Activated T-helper 2 cell treated with anti-CD3 and anti-CD28 coated beads, Interferon-gamma antibody, Interleukin-2, Interleukin-4, amounts not matched to agents 10 μg/mL and 5 μg/mL and 100 μg/mL, durations not matched to agents 14 hours and 24 hours and 36 hours (primary cell): ENCODE measurements at regions not wholly inside any gene's neighbourhood (a gene's known extent, or its start where the extent isn't known, plus 50 kb on each side); places are given as distances from the start of the nearest gene placed in this dataset.

Experiments used
- DNase-seq: peaks from one replicate; pipeline ENCODE4 v3.0.0; 2021; ENCODE audit warnings: low spot score
- H3K27ac Mint-ChIP-seq: one replicate; pipeline ENCODE4 v1.8.0; 2021; ENCODE audit warnings: mixed read lengths
- H3K27me3 Mint-ChIP-seq: one replicate; pipeline ENCODE4 v1.8.0; 2021; ENCODE audit warnings: low read depth, mixed read lengths
- H3K36me3 Mint-ChIP-seq: one replicate; pipeline ENCODE4 v1.8.0; 2021; ENCODE audit warnings: low read depth, mixed read lengths
- H3K4me1 Mint-ChIP-seq: one replicate; pipeline ENCODE4 v1.8.0; 2021; ENCODE audit warnings: low read depth, mixed read lengths
- H3K4me3 Mint-ChIP-seq: one replicate; pipeline ENCODE4 v1.8.0; 2021; ENCODE audit warnings: low read depth, mild to moderate bottlenecking, moderate library complexity, mixed read lengths
- H3K9me3 Mint-ChIP-seq: one replicate; pipeline ENCODE4 v1.8.0; 2021; ENCODE audit warnings: mixed read lengths
- intact Hi-C: fragments of 100-400 bp; cut with micrococcal nuclease; formaldehyde crosslinking; loops from one replicate; pipeline ENCODE4 v1.15.1; 2023

DNA sequence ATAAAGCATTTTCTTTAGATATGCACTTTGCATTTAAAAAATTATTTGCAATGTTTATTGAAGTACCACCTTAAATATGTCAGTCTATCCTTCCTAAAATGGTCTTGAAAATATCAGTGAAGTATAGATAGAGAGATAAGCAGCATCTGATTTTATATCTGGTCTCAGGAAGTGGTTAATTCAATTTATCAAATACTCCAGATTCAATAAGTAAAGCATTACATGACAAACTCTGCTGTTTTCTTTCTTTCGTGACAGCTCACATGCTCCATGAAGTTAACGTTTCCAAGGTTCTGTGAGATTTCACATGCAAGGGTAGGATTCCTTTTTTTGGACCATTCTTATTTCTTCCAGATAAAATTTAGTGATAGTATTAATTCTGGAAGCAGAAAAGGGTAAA lies 775.4 kb upstream of the ROBO1 start:
- Mint-ChIP-seq H3K27ac (no peak overlapping the region), H3K9me3 (peaks cover 10% of the 10 kb centered on the region), H3K27me3 (no peaks in the 10 kb centered on the region), H3K36me3 (no peaks in the 10 kb centered on the region), H3K4me3 (no peak overlapping the region), H3K4me1 (no peaks in the 10 kb centered on the region)
- no peak for DNase-seq
- intact Hi-C loops = no loop called here

DNA sequence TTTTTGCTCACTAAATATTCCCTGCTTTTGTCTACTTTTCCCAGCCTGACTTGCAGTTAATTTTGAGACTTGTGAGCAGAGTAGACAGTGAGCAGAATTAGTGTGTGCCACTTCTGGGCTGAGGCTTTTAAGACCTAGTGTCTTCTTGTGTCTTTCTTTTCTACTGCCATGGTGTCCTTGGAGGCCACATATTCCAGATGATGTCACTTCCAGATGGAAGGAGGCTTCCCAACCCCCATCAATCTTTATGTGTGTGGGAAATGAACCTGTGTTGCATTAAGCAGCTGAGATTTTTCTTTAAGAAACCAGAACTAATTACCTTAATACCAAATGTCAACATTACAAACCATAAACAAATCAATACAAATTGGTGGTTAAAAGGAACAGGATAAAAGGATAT lies 774.7 kb upstream of the ROBO1 start:
- H3K4me1 Mint-ChIP-seq = no peaks in the 10 kb centered on the region
- H3K27ac Mint-ChIP-seq = no peak overlapping the region

DNA sequence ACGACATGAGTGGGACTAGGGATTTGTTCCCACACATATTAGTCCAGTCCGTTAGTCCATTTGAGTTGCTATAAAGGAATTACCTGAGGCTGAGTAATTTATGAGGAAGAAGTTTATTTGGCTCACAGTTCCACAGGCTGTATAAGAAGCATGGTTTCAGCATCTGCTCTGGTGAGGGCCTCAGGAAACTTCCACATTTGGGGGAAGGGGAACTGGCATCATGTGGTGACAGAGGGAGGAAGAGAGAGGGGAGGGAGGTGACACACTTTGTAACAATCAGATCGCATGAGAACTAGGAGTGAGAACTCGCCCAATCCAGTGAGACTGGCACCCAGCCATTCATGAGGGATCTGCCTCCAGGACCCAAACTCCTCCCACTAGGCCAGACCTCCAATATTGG lies 769.9 kb upstream of the ROBO1 start:
- DNase-seq = no peak
- no peaks in the 10 kb centered on the region for H3K4me1 Mint-ChIP-seq
- H3K4me3 Mint-ChIP-seq = no peak overlapping the region
- H3K36me3 Mint-ChIP-seq = no peaks in the 10 kb centered on the region
- no peak overlapping the region for H3K27ac Mint-ChIP-seq
- no peaks in the 10 kb centered on the region for H3K27me3 Mint-ChIP-seq
- peaks cover 26% of the 10 kb centered on the region for H3K9me3 Mint-ChIP-seq
- intact Hi-C loops = no loop called here

More for the DNA sequence above, 774.7 kb upstream of the ROBO1 start:
- no peaks in the 10 kb centered on the region for H3K27me3 Mint-ChIP-seq
- no peak for DNase-seq
- intact Hi-C loops = no loop called here
- H3K36me3 Mint-ChIP-seq = no peaks in the 10 kb centered on the region
- no peak overlapping the region for H3K4me3 Mint-ChIP-seq
- H3K9me3 Mint-ChIP-seq = peaks cover 10% of the 10 kb centered on the region

DNA sequence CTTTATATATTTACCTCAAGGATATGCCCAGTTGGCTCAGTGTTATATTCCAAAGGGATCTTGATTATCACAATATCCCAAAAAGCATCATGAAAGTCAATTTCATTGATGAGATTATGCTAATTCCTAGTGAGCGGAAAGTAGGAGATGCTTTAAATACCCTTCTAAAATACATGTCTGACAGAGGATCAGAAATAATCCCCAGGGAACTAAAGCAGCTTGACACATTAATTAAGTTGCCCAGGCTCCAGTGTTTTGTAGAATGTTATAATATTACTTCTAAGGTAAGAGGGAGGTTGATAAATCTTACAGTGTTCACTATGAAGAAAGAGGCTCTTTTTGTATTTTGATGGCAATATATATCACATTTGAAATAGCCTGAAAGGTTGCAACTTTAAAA lies 767.5 kb upstream of the ROBO1 start:
- intact Hi-C loops = no loop called here
- no peak for DNase-seq
- H3K27ac Mint-ChIP-seq = no peak overlapping the region
- no peaks in the 10 kb centered on the region for H3K4me1 Mint-ChIP-seq
- no peak overlapping the region for H3K4me3 Mint-ChIP-seq
- H3K36me3 Mint-ChIP-seq = no peaks in the 10 kb centered on the region
- peaks cover 26% of the 10 kb centered on the region for H3K9me3 Mint-ChIP-seq
- no peaks in the 10 kb centered on the region for H3K27me3 Mint-ChIP-seq

DNA sequence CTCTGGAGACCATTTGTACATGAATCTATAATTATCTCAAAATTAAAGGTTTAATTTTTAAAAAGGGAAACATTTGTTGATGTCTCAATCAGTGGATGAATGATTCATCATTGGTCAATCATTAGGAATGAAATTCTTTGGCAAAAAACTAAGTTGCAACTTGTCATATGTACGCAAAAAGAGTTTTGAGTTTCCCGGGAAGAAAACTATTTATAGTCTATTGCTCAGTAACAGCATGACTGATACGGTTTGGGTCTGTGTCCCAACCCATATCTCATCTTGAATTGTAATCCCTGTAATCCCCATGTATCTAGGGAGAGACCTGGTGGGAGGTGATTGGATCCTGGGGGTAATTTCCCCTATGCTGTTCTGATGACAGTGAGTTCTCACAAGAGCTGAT lies 765.8 kb upstream of the ROBO1 start:
- H3K27ac Mint-ChIP-seq = no peak overlapping the region
- no peaks in the 10 kb centered on the region for H3K27me3 Mint-ChIP-seq
- H3K4me1 Mint-ChIP-seq = no peaks in the 10 kb centered on the region
- intact Hi-C loops = no loop called here
- H3K9me3 Mint-ChIP-seq = peaks cover 20% of the 10 kb centered on the region
- H3K36me3 Mint-ChIP-seq = no peaks in the 10 kb centered on the region
- no peak overlapping the region for H3K4me3 Mint-ChIP-seq
- no peak for DNase-seq

DNA sequence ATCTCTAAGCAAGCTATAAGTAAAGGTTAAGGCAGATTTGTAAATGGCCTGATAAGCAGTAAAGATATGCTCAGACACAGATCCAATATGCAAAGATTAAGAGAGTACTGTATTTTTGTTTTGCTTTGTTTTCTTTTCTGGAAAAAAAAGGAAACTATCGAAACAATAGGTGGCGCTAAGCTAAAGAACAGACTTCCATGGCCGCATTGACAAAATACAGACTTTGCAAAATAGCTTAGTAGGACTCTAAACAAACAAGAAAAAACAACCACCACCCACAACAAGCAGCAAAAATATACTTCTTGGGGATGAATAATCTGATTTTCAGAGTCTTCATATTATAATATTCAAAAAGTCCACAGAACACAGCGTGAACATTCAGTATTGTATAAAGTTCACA lies 758.4 kb upstream of the ROBO1 start:
- no peak overlapping the region for H3K27ac Mint-ChIP-seq
- no peak overlapping the region for H3K4me3 Mint-ChIP-seq
- no peak for DNase-seq
- H3K4me1 Mint-ChIP-seq = no peaks in the 10 kb centered on the region
- H3K27me3 Mint-ChIP-seq = no peaks in the 10 kb centered on the region
- H3K9me3 Mint-ChIP-seq = peaks cover 32% of the 10 kb centered on the region
- H3K36me3 Mint-ChIP-seq = no peaks in the 10 kb centered on the region
- intact Hi-C loops = no loop called here

DNA sequence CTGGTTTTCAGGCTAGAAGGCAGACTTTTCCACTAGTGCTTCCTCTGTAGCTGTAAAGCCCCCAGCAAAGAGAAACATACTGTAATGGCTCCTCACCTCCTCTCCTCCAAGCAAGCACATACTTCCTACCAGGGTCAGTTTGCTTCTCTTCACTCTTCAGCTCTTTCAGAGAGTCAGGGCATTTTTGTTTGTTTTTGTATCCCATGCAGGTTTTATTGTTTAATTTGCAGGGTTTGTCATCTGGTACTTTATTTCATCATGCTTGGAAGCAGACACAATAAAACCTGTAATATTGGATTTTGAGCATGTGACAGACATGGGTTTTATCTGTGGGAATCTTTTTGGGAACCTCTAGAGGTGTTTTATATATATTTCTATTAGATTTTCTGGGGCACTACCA lies 753.3 kb upstream of the ROBO1 start:
- H3K27ac Mint-ChIP-seq = no peak overlapping the region
- no peak for DNase-seq
- intact Hi-C loops = no loop called here
- H3K4me1 Mint-ChIP-seq = no peaks in the 10 kb centered on the region
- peaks cover 39% of the 10 kb centered on the region for H3K9me3 Mint-ChIP-seq
- H3K27me3 Mint-ChIP-seq = no peaks in the 10 kb centered on the region
- no peak overlapping the region for H3K4me3 Mint-ChIP-seq
- no peaks in the 10 kb centered on the region for H3K36me3 Mint-ChIP-seq

DNA sequence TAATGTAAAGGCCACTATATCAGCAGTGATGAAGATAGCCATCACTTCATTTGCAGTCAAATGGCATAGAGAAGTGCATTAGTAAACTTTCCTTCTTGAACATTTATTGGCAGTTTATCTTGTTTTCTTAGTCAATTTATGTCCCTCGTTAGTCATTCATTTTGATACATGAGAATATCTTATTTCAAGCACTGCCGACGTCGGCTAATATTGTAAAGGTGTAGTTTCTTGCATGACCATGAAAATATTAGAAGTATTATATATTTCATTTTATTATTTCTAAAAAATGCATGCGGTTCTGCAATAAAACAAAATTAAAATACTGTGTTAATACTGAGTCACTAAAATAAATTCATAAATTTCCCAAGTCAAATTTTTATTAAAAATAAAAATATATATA lies 751.6 kb upstream of the ROBO1 start:
- H3K36me3 Mint-ChIP-seq = no peaks in the 10 kb centered on the region
- no peaks in the 10 kb centered on the region for H3K4me1 Mint-ChIP-seq
- peaks cover 45% of the 10 kb centered on the region for H3K9me3 Mint-ChIP-seq
- no peak overlapping the region for H3K4me3 Mint-ChIP-seq
- intact Hi-C loops = no loop called here
- no peak for DNase-seq
- no peak overlapping the region for H3K27ac Mint-ChIP-seq
- H3K27me3 Mint-ChIP-seq = no peaks in the 10 kb centered on the region

DNA sequence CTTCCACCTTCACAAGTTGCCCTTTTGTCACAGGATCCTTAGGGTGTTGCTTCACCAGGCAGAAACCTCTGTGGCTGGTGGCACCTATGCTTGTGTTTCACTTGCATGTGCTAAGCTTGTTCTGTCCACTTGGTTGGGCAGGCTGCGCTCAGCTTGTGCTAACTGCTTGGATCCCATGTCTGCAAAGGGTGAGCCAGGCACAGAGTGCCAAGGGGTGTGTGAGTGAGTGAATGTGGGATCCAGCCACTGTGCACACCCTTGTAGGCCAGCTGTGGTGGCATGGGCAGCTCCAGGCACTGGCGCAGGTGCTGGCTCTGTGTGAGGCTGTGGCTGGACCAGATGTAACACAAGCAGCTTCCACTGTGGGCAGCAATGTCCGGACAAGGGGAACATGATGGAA lies 728.7 kb upstream of the ROBO1 start:
- Mint-ChIP-seq H3K4me1 (no peaks in the 10 kb centered on the region), H3K27me3 (no peaks in the 10 kb centered on the region), H3K27ac (no peak overlapping the region), H3K9me3 (peaks cover 31% of the 10 kb centered on the region), H3K36me3 (no peaks in the 10 kb centered on the region), H3K4me3 (no peak overlapping the region)
- intact Hi-C loops = no loop called here
- DNase-seq = no peak

DNA sequence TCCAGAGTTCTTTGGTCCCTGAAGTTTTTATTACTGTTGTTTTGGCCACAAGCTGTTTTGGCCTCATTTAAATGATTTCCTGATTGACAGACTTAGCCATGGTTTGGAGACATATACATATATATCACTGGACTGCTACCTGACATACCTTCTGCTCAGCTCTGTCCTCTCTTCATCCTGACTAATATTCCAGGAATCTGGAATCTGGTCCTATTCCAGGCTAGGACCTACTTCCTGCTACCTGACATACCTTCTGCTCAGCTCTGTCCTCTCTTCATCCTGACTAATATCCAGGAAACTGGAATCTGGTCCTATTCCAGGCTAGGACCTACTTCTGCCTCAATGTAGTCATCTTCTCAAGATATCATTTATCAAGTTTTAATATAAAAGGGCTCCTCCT lies 724.4 kb upstream of the ROBO1 start:
- Mint-ChIP-seq H3K27ac (no peak overlapping the region), H3K36me3 (no peaks in the 10 kb centered on the region), H3K4me3 (no peak overlapping the region), H3K27me3 (no peaks in the 10 kb centered on the region), H3K4me1 (no peaks in the 10 kb centered on the region), H3K9me3 (peaks cover 20% of the 10 kb centered on the region)
- no peak for DNase-seq
- intact Hi-C loops = no loop called here

DNA sequence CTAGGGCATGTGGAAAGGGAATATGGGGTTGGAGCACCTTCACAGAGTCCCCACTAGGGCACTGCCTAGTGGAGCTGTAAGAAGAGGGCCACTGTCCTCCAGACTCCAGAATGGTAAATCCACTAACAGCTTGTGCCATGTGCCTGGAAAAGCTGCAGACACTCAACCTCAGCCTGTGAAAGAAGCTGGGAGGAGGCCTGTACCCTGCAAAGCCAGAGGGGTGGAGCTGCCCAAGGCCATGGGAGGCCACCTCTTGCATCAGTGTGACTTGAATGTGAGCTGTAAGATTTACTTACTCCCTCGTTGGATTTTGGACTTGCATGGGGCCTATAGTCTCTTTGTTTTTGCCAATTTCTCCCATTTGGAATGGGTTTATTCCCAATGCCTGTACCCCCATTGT lies 705.2 kb upstream of the ROBO1 start:
- H3K4me1 Mint-ChIP-seq = no peaks in the 10 kb centered on the region
- no peak for DNase-seq
- H3K9me3 Mint-ChIP-seq = peaks cover 28% of the 10 kb centered on the region
- H3K4me3 Mint-ChIP-seq = no peak overlapping the region
- no peaks in the 10 kb centered on the region for H3K36me3 Mint-ChIP-seq
- no peaks in the 10 kb centered on the region for H3K27me3 Mint-ChIP-seq
- intact Hi-C loops = no loop called here
- H3K27ac Mint-ChIP-seq = no peak overlapping the region

DNA sequence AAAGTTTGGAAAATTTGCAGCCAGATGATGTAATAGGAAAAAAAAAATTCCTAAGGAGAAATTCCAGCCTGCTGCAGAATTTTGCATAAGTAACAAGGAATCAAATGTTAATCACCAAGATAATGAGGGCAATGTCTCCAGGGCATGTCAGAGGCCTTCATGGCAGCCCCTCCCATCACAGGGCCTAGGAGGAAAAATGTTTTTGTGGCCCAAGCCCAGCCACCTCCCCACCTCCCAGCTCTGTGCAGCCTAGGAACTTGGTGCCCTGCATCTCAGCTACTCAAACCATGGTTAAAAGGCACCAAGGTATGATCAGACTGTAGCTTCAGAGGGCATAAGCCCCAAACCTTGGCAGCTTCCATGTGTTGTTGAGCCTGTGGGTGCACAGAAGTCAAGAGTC lies 704.7 kb upstream of the ROBO1 start:
- H3K4me1 Mint-ChIP-seq = no peaks in the 10 kb centered on the region
- no peak overlapping the region for H3K4me3 Mint-ChIP-seq
- H3K36me3 Mint-ChIP-seq = no peaks in the 10 kb centered on the region
- no peak overlapping the region for H3K27ac Mint-ChIP-seq
- intact Hi-C loops = no loop called here
- peaks cover 28% of the 10 kb centered on the region for H3K9me3 Mint-ChIP-seq
- H3K27me3 Mint-ChIP-seq = no peaks in the 10 kb centered on the region
- DNase-seq = no peak

DNA sequence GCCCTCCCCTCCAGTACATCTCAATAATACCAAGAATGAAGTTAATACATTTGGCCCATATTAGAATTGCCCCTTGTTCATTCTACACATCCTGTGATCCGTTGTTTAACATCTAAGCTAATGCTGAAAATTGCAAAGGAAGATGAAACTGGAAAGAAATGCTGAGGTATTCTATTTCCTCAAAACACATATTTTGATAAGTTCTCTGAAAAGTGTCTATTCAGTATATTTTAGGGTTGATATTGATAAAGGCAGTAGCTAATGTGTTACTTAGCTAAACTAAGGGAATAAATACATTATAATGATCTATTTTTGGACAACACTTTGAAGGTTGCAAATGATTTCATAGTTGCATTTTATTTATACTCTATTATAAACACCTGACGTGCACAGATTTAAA lies 702.6 kb upstream of the ROBO1 start:
- Mint-ChIP-seq H3K4me3 (no peak overlapping the region), H3K27me3 (no peaks in the 10 kb centered on the region), H3K9me3 (peaks cover 38% of the 10 kb centered on the region), H3K36me3 (no peaks in the 10 kb centered on the region), H3K27ac (no peak overlapping the region), H3K4me1 (no peaks in the 10 kb centered on the region)
- intact Hi-C loops = no loop called here
- no peak for DNase-seq

DNA sequence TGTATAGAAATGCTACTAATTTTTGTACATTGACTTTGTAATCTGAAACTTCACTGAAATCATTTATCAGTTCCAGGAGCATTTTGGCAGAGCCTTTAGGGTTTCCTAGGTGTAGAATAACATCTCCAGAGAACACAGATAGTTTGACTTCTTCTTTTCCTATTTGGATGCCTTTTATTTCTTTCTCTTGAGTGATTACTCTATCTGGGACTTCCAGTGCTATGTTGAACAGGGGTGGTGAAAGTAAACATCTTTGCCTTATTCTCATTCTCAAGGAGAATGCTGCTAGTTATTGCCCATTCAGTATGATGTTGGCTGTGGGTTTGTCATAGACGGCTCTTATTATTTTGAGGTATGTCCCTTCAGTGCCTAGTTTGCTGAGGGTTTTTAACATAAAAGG lies 697.9 kb upstream of the ROBO1 start:
- H3K27me3 Mint-ChIP-seq = no peaks in the 10 kb centered on the region
- H3K4me3 Mint-ChIP-seq = no peak overlapping the region
- no peak for DNase-seq
- intact Hi-C loops = no loop called here
- no peak overlapping the region for H3K27ac Mint-ChIP-seq
- no peaks in the 10 kb centered on the region for H3K36me3 Mint-ChIP-seq
- H3K4me1 Mint-ChIP-seq = no peaks in the 10 kb centered on the region
- H3K9me3 Mint-ChIP-seq = peaks cover 40% of the 10 kb centered on the region
